IMR-90 (cell line): ENCODE measurements at regions not wholly inside any gene's neighbourhood (a gene's known extent, or its start where the extent isn't known, plus 50 kb on each side); places are given as distances from the start of the nearest gene placed in this dataset.

ENCODE experiments used
- POLR2A ChIP-seq: IDR thresholded peaks from 2 replicates; pipeline ENCODE4 v1.6.1; 2012; ENCODE audit warnings: mild to moderate bottlenecking, low read depth, low read length
- RAD21 ChIP-seq: IDR thresholded peaks from 2 replicates; pipeline ENCODE4 v1.6.1; 2012; ENCODE audit warnings: low read length, improper control_type of control experiment
- SMC3 ChIP-seq: fragments of 150-350 bp; IDR thresholded peaks from 2 replicates; pipeline ENCODE4 v1.6.1; 2016; ENCODE audit warnings: low read depth, mild to moderate bottlenecking, antibody characterized with exemption, low read length, moderate library complexity
- TF ChIP-seq, protein P1 (sequence below): conservative IDR thresholded peaks from 2 replicates; pipeline ENCODE4 v1.5.1; 2012; ENCODE audit warnings: mild to moderate bottlenecking, low read depth, low read length, improper control_type of control experiment

DNA sequence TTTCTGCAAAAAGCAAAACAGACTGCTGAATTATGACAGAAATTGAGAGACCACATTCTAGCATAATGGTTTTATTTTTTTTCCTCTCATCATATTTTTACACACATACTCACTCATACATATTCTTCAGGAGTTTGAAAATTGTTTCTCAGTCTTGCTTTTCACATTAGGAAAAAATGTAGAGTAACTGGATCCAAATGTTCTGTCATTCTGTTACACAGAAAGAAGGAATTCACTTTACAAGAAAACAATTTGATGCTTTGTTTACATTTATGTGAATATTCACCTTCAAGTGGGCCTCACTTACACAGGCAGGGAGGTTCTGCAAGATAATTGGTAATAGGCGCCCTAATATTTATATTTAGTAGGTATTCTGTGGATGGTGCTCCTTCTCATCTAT is 82.0 kb downstream of the ARL4A start:
- TF ChIP-seq SMC3 = no peak
- no peak for TF ChIP-seq RAD21
- TF ChIP-seq, protein P1, sequence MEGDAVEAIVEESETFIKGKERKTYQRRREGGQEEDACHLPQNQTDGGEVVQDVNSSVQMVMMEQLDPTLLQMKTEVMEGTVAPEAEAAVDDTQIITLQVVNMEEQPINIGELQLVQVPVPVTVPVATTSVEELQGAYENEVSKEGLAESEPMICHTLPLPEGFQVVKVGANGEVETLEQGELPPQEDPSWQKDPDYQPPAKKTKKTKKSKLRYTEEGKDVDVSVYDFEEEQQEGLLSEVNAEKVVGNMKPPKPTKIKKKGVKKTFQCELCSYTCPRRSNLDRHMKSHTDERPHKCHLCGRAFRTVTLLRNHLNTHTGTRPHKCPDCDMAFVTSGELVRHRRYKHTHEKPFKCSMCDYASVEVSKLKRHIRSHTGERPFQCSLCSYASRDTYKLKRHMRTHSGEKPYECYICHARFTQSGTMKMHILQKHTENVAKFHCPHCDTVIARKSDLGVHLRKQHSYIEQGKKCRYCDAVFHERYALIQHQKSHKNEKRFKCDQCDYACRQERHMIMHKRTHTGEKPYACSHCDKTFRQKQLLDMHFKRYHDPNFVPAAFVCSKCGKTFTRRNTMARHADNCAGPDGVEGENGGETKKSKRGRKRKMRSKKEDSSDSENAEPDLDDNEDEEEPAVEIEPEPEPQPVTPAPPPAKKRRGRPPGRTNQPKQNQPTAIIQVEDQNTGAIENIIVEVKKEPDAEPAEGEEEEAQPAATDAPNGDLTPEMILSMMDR = no peak
- no peak for TF ChIP-seq POLR2A
